Thyroid gland (tissue), 4 donors: ENCODE measurements at regions not wholly inside any gene's neighbourhood (a gene's known extent, or its start where the extent isn't known, plus 50 kb on each side); places are given as distances from the start of the nearest gene placed in this dataset.

Experiments
- CTCF ChIP-seq, 6 experiments: fragments of 200-600 bp in 3 of 6; fragments of 450-650 bp in 3 of 6; sonication (generic) in 3 of 6; IDR thresholded peaks; one replicate each; pipeline ENCODE4 v1.5.1; 2016 to 2019; ENCODE audit warnings: antibody characterized with exemption in 6 of 6, mild to moderate bottlenecking in 2 of 6, inconsistent platforms in 1 of 6, moderate library complexity in 1 of 6
- POLR2A ChIP-seq, 2 donors: fragments of 450-650 bp; IDR thresholded peaks; one replicate each; pipeline ENCODE4 v1.6.1; 2017; ENCODE audit warnings: antibody characterized with exemption in 2 of 2, mild to moderate bottlenecking in 2 of 2, moderate library complexity in 1 of 2

GRCh38 chr12:13386323-13387039, 190.0 kb downstream of the EMP1 start:
- no peak for TF ChIP-seq POLR2A (IDR thresholded peaks at IDR 0.05)
- TF ChIP-seq CTCF (IDR thresholded peaks at IDR 0.05): no peak
